Suppressor macrophage treated with lipopolysaccharide for 4 hours (primary cell): ENCODE measurements at regions not wholly inside any gene's neighbourhood (a gene's known extent, or its start where the extent isn't known, plus 50 kb on each side); places are given as distances from the start of the nearest gene placed in this dataset.
"Not testable (repeated sequence)": the region's sequence is repeated elsewhere in the genome, so short reads cannot be mapped to it uniquely, and the experiment has no call there.

ENCODE experiments used
- DNase-seq: peaks from one replicate; pipeline ENCODE4 v3.0.0-alpha.2; 2020

GRCh38 chr22:35138521-35138920 lies 72.6 kb downstream of the ISX start:
- DNase-seq, result no peak

GRCh38 chr22:35140879-35141745 lies 75.2 kb downstream of the ISX start:
- no peak for DNase-seq

- DNase-seq, result no peak
These were observed 82.4 kb downstream of the ISX start for GRCh38 chr22:35148381-35148780.

GRCh38 chr22:35148866-35149548 lies 83.0 kb downstream of the ISX start:
- DNase-seq, result no peak

GRCh38 chr22:35150183-35151107 lies 84.5 kb downstream of the ISX start:
- DNase-seq, result peak; percentile 63

GRCh38 chr22:35152316-35152715 lies 86.4 kb downstream of the ISX start:
- DNase-seq, result no peak

- peak; percentile 44 for DNase-seq
These were observed 89.0 kb downstream of the ISX start for GRCh38 chr22:35154937-35155387.

- no peak for DNase-seq
These were observed 89.6 kb downstream of the ISX start for GRCh38 chr22:35155403-35156025.

GRCh38 chr22:35156945-35157344 lies 91.0 kb downstream of the ISX start:
- no peak for DNase-seq

- DNase-seq, result no peak
These were observed 92.4 kb downstream of the ISX start for GRCh38 chr22:35158336-35158735.

- DNase-seq, result no peak
These were observed 93.4 kb downstream of the ISX start for GRCh38 chr22:35159343-35159742.

GRCh38 chr22:35160268-35160667 lies 94.3 kb downstream of the ISX start:
- no peak for DNase-seq

GRCh38 chr22:35165896-35166295 lies 91.4 kb upstream of the HMGXB4 start:
- not testable (repeated sequence) for DNase-seq

- DNase-seq, result no peak
These were observed 86.3 kb upstream of the HMGXB4 start for GRCh38 chr22:35170716-35171697.

- DNase-seq, result no peak
These were observed 84.9 kb upstream of the HMGXB4 start for GRCh38 chr22:35172442-35172841.

- DNase-seq, result no peak
These were observed 83.6 kb upstream of the HMGXB4 start for GRCh38 chr22:35173655-35174054.

- no peak for DNase-seq
These were observed 82.8 kb upstream of the HMGXB4 start for GRCh38 chr22:35174401-35175038.

GRCh38 chr22:35175392-35175791 lies 81.9 kb upstream of the HMGXB4 start:
- no peak for DNase-seq

GRCh38 chr22:35177811-35178210 lies 79.5 kb upstream of the HMGXB4 start:
- no peak for DNase-seq

- no peak for DNase-seq
These were observed 78.8 kb upstream of the HMGXB4 start for GRCh38 chr22:35178446-35178845.

GRCh38 chr22:35183917-35184316 lies 73.4 kb upstream of the HMGXB4 start:
- no peak for DNase-seq
